Sigmoid colon (tissue), 4 donors: ENCODE measurements at regions not wholly inside any gene's neighbourhood (a gene's known extent, or its start where the extent isn't known, plus 50 kb on each side); places are given as distances from the start of the nearest gene placed in this dataset.

Experiments used
- EP300 ChIP-seq, 4 donors: sonication (generic); formaldehyde crosslinking; IDR thresholded peaks; one replicate each; pipeline ENCODE4 v1.6.1; 2017; ENCODE audit warnings: antibody characterized with exemption in 4 of 4
- POLR2A ChIP-seq, 2 donors: fragments of 450-650 bp; IDR thresholded peaks; one replicate each; pipeline ENCODE4 v1.6.1; 2016; ENCODE audit warnings: antibody characterized with exemption in 2 of 2, mild to moderate bottlenecking in 2 of 2, moderate library complexity in 2 of 2
- POLR2AphosphoS5 ChIP-seq, 4 donors: sonication (generic); formaldehyde crosslinking; IDR thresholded peaks; one replicate each; pipeline ENCODE4 v1.6.1; 2017; ENCODE audit warnings: antibody characterized with exemption in 4 of 4
- TF ChIP-seq, protein P1 (sequence below), 4 experiments: fragments of 450-650 bp in 3 of 4; fragments of 200-600 bp in 1 of 4; IDR thresholded peaks; one replicate each; pipeline ENCODE4 v1.5.1; 2016 to 2019; ENCODE audit warnings: antibody characterized with exemption in 4 of 4, mild to moderate bottlenecking in 3 of 4, moderate library complexity in 2 of 4

DNA sequence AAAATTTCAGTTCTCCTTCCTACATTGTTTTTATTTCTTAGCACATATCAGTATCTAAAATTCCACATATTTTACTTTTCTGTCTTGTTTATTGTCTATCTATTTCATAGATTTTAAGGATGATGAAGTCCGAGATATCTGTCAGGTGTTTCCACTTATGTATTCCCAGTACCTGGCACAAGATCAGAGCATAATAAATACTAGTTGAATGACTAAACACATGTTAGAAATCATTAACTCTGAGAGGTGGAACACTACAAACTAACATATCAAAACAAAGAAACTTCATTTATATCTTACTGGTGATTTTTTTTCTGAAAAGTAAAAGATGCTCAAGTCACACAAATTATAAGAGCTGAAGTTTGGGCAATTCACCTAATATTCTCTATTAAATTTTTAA is 1208.3 kb downstream of the PCDH9 start:
- TF ChIP-seq, protein P1, sequence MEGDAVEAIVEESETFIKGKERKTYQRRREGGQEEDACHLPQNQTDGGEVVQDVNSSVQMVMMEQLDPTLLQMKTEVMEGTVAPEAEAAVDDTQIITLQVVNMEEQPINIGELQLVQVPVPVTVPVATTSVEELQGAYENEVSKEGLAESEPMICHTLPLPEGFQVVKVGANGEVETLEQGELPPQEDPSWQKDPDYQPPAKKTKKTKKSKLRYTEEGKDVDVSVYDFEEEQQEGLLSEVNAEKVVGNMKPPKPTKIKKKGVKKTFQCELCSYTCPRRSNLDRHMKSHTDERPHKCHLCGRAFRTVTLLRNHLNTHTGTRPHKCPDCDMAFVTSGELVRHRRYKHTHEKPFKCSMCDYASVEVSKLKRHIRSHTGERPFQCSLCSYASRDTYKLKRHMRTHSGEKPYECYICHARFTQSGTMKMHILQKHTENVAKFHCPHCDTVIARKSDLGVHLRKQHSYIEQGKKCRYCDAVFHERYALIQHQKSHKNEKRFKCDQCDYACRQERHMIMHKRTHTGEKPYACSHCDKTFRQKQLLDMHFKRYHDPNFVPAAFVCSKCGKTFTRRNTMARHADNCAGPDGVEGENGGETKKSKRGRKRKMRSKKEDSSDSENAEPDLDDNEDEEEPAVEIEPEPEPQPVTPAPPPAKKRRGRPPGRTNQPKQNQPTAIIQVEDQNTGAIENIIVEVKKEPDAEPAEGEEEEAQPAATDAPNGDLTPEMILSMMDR (IDR thresholded peaks at IDR 0.05), result no peak
- TF ChIP-seq EP300 (IDR thresholded peaks at IDR 0.05), result no peak
- no peak for TF ChIP-seq POLR2A (IDR thresholded peaks at IDR 0.05)
- no peak for TF ChIP-seq POLR2AphosphoS5 (IDR thresholded peaks at IDR 0.05)
